ENCODE measurements at regions not wholly inside any gene's neighbourhood (a gene's known extent, or its start where the extent isn't known, plus 50 kb on each side); places are given as distances from the start of the nearest gene placed in this dataset.
A peak's percentile ranks its signal among the peaks of the same experiment; 100 is the strongest.
"Not testable (repeated sequence)": the region's sequence is repeated elsewhere in the genome, so short reads cannot be mapped to it uniquely, and the experiment has no call there.

- no peak for TF ChIP-seq CTCF (IDR thresholded peaks at IDR 0.05; ENCODE audit: low read depth, low read length, missing control alignments)
- no peak overlapping the region for H3K4me3 ChIP-seq (ENCODE audit: low read depth, low read length)
- H3K27ac ChIP-seq: no peak overlapping the region
- in situ Hi-C loops (cut with HindIII; ENCODE audit: low pct_ligation_motif_present, low sequenced_read_pairs): no loop called here
- no peaks in the 10 kb centered on the region for H3K27me3 ChIP-seq (replicated peaks)
- DNase-seq: no peak
- no peaks in the 10 kb centered on the region for H3K36me3 ChIP-seq (replicated peaks)
These were observed 144.7 kb downstream of the ALDH8A1 start for GRCh38 chr6:134805168-134805567.

- H3K27me3 ChIP-seq (replicated peaks); H3K27ac ChIP-seq; H3K4me3 ChIP-seq (ENCODE audit: low read depth, low read length); DNase-seq; H3K36me3 ChIP-seq (replicated peaks); in situ Hi-C loops (cut with HindIII; ENCODE audit: low pct_ligation_motif_present, low sequenced_read_pairs): not testable (repeated sequence)
These were observed 145.6 kb downstream of the ALDH8A1 start for GRCh38 chr6:134804311-134804710.

- no peaks in the 10 kb centered on the region for H3K36me3 ChIP-seq (replicated peaks)
- no peak overlapping the region for H3K4me3 ChIP-seq (ENCODE audit: low read depth, low read length)
- TF ChIP-seq CTCF (IDR thresholded peaks at IDR 0.05; ENCODE audit: low read depth, low read length, missing control alignments): no peak
- in situ Hi-C loops (cut with HindIII; ENCODE audit: low pct_ligation_motif_present, low sequenced_read_pairs): no loop called here
- H3K27ac ChIP-seq: no peak overlapping the region
- no peaks in the 10 kb centered on the region for H3K27me3 ChIP-seq (replicated peaks)
- DNase-seq: peak; percentile 35
These were observed 147.4 kb downstream of the ALDH8A1 start for GRCh38 chr6:134802426-134803058.

GRCh38 chr6:134797400-134798113, 152.3 kb downstream of the ALDH8A1 start:
- DNase-seq: no peak
- Histone ChIP-seq H3K36me3 (replicated peaks) (no peaks in the 10 kb centered on the region), H3K27me3 (replicated peaks) (no peaks in the 10 kb centered on the region), H3K4me3 (ENCODE audit: low read depth, low read length) (no peak overlapping the region), H3K27ac (no peak overlapping the region)
- in situ Hi-C loops (cut with HindIII; ENCODE audit: low pct_ligation_motif_present, low sequenced_read_pairs): no loop called here
- no peak for TF ChIP-seq CTCF (IDR thresholded peaks at IDR 0.05; ENCODE audit: low read depth, low read length, missing control alignments)

GRCh38 chr6:134795691-134796090, 154.2 kb downstream of the ALDH8A1 start:
- TF ChIP-seq CTCF (IDR thresholded peaks at IDR 0.05; ENCODE audit: low read depth, low read length, missing control alignments): no peak
- H3K4me3 ChIP-seq (ENCODE audit: low read depth, low read length): no peak overlapping the region
- H3K27me3 ChIP-seq (replicated peaks): no peaks in the 10 kb centered on the region
- no peak overlapping the region for H3K27ac ChIP-seq
- DNase-seq: no peak
- no peaks in the 10 kb centered on the region for H3K36me3 ChIP-seq (replicated peaks)
- in situ Hi-C loops (cut with HindIII; ENCODE audit: low pct_ligation_motif_present, low sequenced_read_pairs): no loop called here

GRCh38 chr6:134795001-134795400, 154.9 kb downstream of the ALDH8A1 start:
- no peak for DNase-seq
- in situ Hi-C loops (cut with HindIII; ENCODE audit: low pct_ligation_motif_present, low sequenced_read_pairs): no loop called here
- H3K4me3 ChIP-seq (ENCODE audit: low read depth, low read length): no peak overlapping the region
- H3K27me3 ChIP-seq (replicated peaks): no peaks in the 10 kb centered on the region
- TF ChIP-seq CTCF (IDR thresholded peaks at IDR 0.05; ENCODE audit: low read depth, low read length, missing control alignments): no peak
- no peak overlapping the region for H3K27ac ChIP-seq
- no peaks in the 10 kb centered on the region for H3K36me3 ChIP-seq (replicated peaks)

GRCh38 chr6:134791243-134791843, 158.6 kb downstream of the ALDH8A1 start:
- H3K36me3 ChIP-seq (replicated peaks); DNase-seq; H3K27me3 ChIP-seq (replicated peaks); H3K4me3 ChIP-seq (ENCODE audit: low read depth, low read length); in situ Hi-C loops (cut with HindIII; ENCODE audit: low pct_ligation_motif_present, low sequenced_read_pairs); H3K27ac ChIP-seq: not testable (repeated sequence)
